HEK293T (cell line): ENCODE measurements at regions not wholly inside any gene's neighbourhood (a gene's known extent, or its start where the extent isn't known, plus 50 kb on each side); places are given as distances from the start of the nearest gene placed in this dataset.
"Not testable (repeated sequence)": the region's sequence is repeated elsewhere in the genome, so short reads cannot be mapped to it uniquely, and the experiment has no call there.

ENCODE experiments used
- CTCF ChIA-PET: fragments of 350-600 bp; formaldehyde crosslinking; extraction: SDS; loops from one replicate; lab custom pipeline; 2021; ENCODE audit warnings: antibody characterized with exemption, inconsistent platforms; lab: Yijun Ruan, JAX
- POLR2A ChIA-PET: fragments of 350-600 bp; formaldehyde crosslinking; extraction: SDS; loops from one replicate; lab custom pipeline; 2020; ENCODE audit warnings: antibody characterized with exemption, inconsistent platforms; lab: Yijun Ruan, JAX
- DNase-seq: peaks from one replicate; pipeline ENCODE4 v3.0.0; 2012; ENCODE audit warnings: mixed read lengths; ENCODE audit errors: extremely low spot score
- ARNT ChIP-seq: fragments of 450-650 bp; IDR thresholded peaks from 2 replicates; pipeline ENCODE4 v1.6.1; 2017; ENCODE audit warnings: mild to moderate bottlenecking
- BHLHE40 ChIP-seq: fragments of 450-650 bp; IDR thresholded peaks from 2 replicates; pipeline ENCODE4 v1.6.1; 2016; ENCODE audit warnings: mild to moderate bottlenecking, moderate library complexity, borderline replicate concordance
- CTBP1 ChIP-seq: fragments of 450-650 bp; IDR thresholded peaks from 2 replicates; pipeline ENCODE4 v1.6.1; 2016; ENCODE audit warnings: borderline replicate concordance
- ELF4 ChIP-seq: fragments of 450-650 bp; IDR thresholded peaks from 2 replicates; pipeline ENCODE4 v1.6.1; 2017; ENCODE audit warnings: antibody characterized with exemption
- FOXA1 ChIP-seq: fragments of 450-650 bp; IDR thresholded peaks from 2 replicates; pipeline ENCODE4 v1.6.1; 2016; ENCODE audit warnings: mild to moderate bottlenecking
- FOXK2 ChIP-seq: fragments of 450-650 bp; IDR thresholded peaks from 2 replicates; pipeline ENCODE4 v1.6.1; 2016; ENCODE audit warnings: mild to moderate bottlenecking
- FOXM1 ChIP-seq: fragments of 450-650 bp; IDR thresholded peaks from 2 replicates; pipeline ENCODE4 v1.6.1; 2017; ENCODE audit warnings: mild to moderate bottlenecking, borderline replicate concordance
- HDGF ChIP-seq: fragments of 450-650 bp; IDR thresholded peaks from 2 replicates; pipeline ENCODE4 v1.6.1; 2017; ENCODE audit warnings: antibody characterized with exemption, borderline replicate concordance
- L3MBTL2 ChIP-seq: fragments of 450-650 bp; conservative IDR thresholded peaks from 2 replicates; pipeline ENCODE4 v1.6.1; 2016; ENCODE audit warnings: mild to moderate bottlenecking
- LEF1 ChIP-seq: fragments of 450-650 bp; IDR thresholded peaks from 2 replicates; pipeline ENCODE4 v1.6.1; 2017; ENCODE audit warnings: mild to moderate bottlenecking, borderline replicate concordance
- NFRKB ChIP-seq: fragments of 450-650 bp; IDR thresholded peaks from 2 replicates; pipeline ENCODE4 v1.6.1; 2016; ENCODE audit warnings: mild to moderate bottlenecking, moderate library complexity
- SP1 ChIP-seq: fragments of 450-650 bp; IDR thresholded peaks from 2 replicates; pipeline ENCODE4 v1.6.1; 2017
- SUZ12 ChIP-seq: fragments of 450-650 bp; IDR thresholded peaks from 2 replicates; pipeline ENCODE4 v1.6.1; 2016; ENCODE audit warnings: mild to moderate bottlenecking
- TARDBP ChIP-seq: fragments of 450-650 bp; IDR thresholded peaks from 2 replicates; pipeline ENCODE4 v1.6.1; 2016
- ZNF384 ChIP-seq: fragments of 450-650 bp; IDR thresholded peaks from 2 replicates; pipeline ENCODE4 v1.6.1; 2016
- TF ChIP-seq, protein P1 (sequence below): fragments of 450-650 bp; IDR thresholded peaks from 2 replicates; pipeline ENCODE4 v1.6.1; 2016

DNA sequence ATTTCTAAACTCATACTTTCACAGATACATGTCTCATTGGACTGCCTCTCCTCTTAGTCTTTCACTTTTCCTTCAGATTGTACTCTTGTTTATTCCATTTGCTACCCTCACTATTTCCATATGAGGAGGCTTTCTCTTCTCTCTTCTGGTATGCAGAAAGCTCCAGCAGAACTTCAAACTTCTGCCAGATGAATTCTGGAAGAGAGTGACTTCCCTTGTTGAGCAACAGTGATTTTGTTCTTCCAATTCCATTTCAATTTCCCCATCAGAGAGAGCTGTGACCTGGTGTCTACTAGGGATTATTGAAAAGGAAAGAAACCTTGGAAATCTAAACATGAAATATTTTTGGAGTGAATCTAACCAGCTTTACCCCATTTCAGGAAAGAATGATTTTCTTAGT, 523.2 kb upstream of the ZNF717 start:
- no peak for DNase-seq
- TF ChIP-seq ZNF384 (no peak), CTBP1 (no peak), FOXA1 (no peak), NFRKB (no peak)
- CTCF ChIA-PET: no interaction called here
- POLR2A ChIA-PET: no interaction called here

DNA sequence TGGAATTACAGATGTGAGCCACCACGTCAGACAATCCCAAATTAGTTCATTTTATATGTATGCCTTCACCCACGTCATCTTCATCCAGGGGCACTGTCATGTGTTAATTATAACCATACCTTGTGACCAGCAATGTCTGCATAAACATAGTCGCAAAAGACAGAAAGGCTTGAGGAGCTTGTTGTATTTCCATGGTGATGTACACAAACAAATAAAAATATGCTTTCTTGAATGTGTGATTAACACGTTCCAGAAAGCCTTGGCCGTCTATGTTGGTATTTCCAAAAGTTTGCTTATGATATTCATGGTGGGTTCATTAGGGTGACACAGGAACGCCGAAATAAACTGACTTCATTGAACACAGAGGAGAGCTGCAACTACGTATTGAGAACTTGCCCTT, 524.7 kb upstream of the ZNF717 start:
- ChIA-PET CTCF (no interaction called here), POLR2A (no interaction called here)
- TF ChIP-seq CTBP1 (no peak), FOXM1 (no peak), L3MBTL2 (no peak), LEF1 (no peak), FOXA1 (no peak), ELF4 (no peak), HDGF (no peak), SP1 (no peak), ZNF384 (no peak), TARDBP (no peak), ARNT (no peak), NFRKB (no peak), FOXK2 (no peak), SUZ12 (no peak)
- no peak for DNase-seq

DNA sequence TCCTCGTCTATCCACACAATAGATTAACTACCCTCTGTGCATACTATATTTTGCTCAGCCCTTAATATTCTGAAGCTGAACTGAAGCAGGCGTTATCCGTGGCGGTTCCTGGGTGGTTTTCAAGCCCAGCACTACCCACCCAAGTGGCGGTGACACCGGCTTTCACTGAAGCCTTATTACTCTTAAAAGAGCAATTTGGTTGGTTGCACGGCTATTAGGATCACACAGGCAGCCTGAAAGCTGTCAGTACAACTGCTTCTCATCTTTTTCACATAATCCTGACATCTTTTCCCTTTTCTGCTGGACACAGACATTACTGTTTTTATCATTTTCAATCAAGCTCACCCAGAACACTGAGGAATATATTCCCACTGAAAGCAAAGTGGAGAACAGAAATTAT, 525.3 kb upstream of the ZNF717 start:
- no peak for TF ChIP-seq TARDBP
- no peak for TF ChIP-seq SP1
- TF ChIP-seq ZNF384: no peak
- TF ChIP-seq HDGF: no peak
- TF ChIP-seq SUZ12: no peak
- TF ChIP-seq NFRKB: no peak
- TF ChIP-seq CTBP1: no peak
- TF ChIP-seq FOXK2: no peak
- no peak for TF ChIP-seq BHLHE40
- TF ChIP-seq ARNT: no peak
- no peak for TF ChIP-seq FOXA1
- TF ChIP-seq FOXM1: no peak
- no peak for TF ChIP-seq L3MBTL2
- no peak for TF ChIP-seq LEF1
- TF ChIP-seq, protein P1, sequence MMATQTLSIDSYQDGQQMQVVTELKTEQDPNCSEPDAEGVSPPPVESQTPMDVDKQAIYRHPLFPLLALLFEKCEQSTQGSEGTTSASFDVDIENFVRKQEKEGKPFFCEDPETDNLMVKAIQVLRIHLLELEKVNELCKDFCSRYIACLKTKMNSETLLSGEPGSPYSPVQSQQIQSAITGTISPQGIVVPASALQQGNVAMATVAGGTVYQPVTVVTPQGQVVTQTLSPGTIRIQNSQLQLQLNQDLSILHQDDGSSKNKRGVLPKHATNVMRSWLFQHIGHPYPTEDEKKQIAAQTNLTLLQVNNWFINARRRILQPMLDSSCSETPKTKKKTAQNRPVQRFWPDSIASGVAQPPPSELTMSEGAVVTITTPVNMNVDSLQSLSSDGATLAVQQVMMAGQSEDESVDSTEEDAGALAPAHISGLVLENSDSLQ: no peak
- TF ChIP-seq ELF4: no peak
- DNase-seq: no peak
- CTCF ChIA-PET: no interaction called here
- POLR2A ChIA-PET: no interaction called here

DNA sequence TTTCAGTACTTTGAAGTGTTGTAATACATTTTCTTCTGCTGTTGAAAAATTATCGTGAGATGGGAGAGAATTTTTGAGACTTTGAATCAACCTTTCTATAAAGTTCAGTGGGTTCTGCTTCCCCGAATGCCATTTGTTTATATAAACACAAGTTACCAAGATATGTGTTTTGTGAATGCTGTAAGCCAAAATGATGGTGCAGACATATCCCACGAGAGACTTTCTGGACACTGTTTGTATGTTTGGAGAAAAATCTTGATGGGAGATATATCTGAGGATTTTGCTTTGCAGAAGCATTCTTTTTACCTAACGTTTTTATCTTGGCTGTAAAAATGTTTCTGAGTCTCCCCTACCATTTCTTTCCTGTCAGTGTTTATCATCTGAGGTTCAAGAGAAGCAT, 526.6 kb upstream of the ZNF717 start:
- ChIA-PET POLR2A (no interaction called here), CTCF (interaction anchor here (0.6 kb wide), 1 partner anchor 639 kb away, joined by 4 read pairs; no protein-coding TSS in a partner anchor)
- TF ChIP-seq HDGF: no peak
- TF ChIP-seq LEF1: no peak
- TF ChIP-seq FOXA1: no peak
- TF ChIP-seq L3MBTL2: no peak
- no peak for TF ChIP-seq ARNT
- no peak for TF ChIP-seq BHLHE40
- TF ChIP-seq, protein P1: no peak
- TF ChIP-seq FOXM1: no peak
- no peak for TF ChIP-seq TARDBP
- TF ChIP-seq ELF4: no peak
- TF ChIP-seq CTBP1: no peak
- TF ChIP-seq NFRKB: no peak
- TF ChIP-seq SP1: no peak
- TF ChIP-seq FOXK2: no peak
- no peak for TF ChIP-seq ZNF384
- no peak for TF ChIP-seq SUZ12
- no peak for DNase-seq

DNA sequence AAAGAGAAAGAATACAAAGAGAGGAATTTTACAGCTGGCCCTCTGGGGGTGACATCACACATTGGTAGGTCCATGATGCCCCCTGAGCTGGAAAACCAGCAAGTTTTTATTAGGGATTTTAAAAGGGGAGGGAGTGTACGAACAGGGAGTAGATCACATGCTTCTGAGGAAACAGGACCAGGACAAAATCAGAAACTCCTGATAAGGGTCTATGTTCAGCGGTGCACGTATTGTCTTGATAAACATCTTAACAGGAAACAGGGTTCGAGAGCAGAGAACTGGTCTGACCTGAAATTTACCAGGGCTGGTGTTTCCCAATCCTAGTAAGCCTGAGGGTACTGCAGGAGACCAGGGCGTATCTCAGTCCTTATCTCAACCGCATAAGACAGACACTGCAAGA, 530.6 kb upstream of the ZNF717 start:
- DNase-seq, CTCF ChIA-PET, POLR2A ChIA-PET: not testable (repeated sequence)

DNA sequence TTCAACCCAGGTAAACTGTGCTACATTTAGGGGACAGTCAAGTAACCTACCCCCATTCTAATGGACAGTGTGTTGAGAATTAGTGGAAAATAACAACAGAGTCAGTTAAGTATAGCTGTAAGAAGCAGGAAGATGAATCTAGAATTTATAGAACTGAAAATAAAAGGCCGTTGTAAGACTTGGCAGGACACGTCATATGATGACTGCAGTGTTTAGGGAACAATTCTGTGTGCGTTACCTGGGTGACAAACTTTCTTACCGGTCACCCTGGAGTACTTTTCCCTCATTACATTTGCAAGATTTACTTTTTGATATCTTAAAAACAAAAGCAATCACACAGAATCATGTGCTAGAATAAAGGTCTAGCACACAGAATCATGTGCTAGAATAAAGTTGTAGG, 536.3 kb upstream of the ZNF717 start:
- ChIA-PET CTCF (no interaction called here), POLR2A (no interaction called here)
- TF ChIP-seq FOXM1 (no peak), ELF4 (no peak), L3MBTL2 (no peak)
- TF ChIP-seq, protein P1: no peak
- DNase-seq: no peak

DNA sequence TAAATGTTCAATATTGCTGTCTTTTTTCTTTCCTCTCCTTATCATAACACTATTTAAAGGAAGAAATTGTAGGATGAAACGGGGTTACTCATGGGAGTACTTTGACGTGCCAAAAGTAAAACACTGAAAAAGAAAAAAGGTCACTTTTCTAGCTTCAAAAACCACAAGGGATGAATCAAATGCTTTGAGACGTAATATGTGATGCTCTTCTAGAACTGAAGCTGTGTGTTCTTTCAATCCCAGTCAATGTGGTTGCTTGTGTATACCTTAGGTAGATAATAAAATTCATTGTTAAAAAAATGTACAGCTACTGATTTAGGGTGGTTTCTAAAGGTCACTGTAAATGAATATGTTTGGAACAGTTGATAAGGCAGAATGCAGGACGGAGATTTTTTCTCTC, 538.8 kb upstream of the ZNF717 start:
- DNase-seq: no peak
- TF ChIP-seq, protein P1: no peak
- TF ChIP-seq LEF1 (no peak), CTBP1 (no peak), FOXK2 (no peak), ARNT (no peak), NFRKB (no peak), ZNF384 (no peak), BHLHE40 (no peak), L3MBTL2 (no peak), HDGF (no peak), SP1 (no peak), ELF4 (no peak), FOXA1 (no peak), SUZ12 (no peak), FOXM1 (no peak), TARDBP (no peak)
- POLR2A ChIA-PET: no interaction called here
- CTCF ChIA-PET: no interaction called here
